ENCODE measurements at regions not wholly inside any gene's neighbourhood (a gene's known extent, or its start where the extent isn't known, plus 50 kb on each side); places are given as distances from the start of the nearest gene placed in this dataset.

GRCh38 chr5:9690751-9691150, 60.6 kb upstream of the TAS2R1 start:
- no peak for DNase-seq (ENCODE audit: low read depth in 2 of 2)

DNA sequence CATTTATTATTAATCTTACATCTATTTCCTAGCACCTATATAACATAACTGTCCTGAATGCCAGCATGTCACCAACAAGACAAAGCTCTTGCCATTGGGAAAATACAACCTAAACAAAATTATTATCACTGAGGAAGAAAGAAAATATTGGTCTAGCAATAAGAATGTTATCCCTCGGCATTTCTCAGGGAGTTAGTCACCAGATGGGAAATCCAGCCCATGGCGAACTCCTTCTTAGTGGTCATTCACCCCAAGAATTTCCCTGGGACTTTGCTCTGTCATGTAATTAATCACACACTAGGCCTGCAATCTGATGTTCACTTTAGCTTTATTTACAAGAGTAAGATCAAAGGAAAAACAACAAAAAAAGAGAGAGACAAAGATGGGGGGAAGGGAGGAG, 56.1 kb upstream of the TAS2R1 start:
- DNase-seq (ENCODE audit: low read depth in 2 of 2): no peak

DNA sequence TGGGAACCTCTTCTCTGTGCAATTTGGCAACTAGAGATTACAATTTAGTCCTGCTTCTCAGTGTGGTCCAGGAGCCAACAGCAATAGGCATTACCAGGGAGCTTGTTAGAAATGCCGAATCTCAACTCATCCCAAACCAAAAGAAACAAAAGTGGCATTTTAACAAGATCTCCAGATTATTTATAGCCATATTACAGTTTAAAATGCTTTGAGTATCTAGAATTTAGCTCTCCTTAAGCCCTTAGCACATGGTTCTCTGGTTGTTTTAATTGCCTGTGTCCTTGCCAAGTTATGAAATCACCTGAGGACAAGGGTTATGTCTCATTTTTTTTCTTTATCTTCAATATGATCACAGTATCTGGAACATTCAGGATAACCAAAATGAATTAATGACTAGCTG, 51.6 kb upstream of the TAS2R1 start:
- no peak for DNase-seq (ENCODE audit: low read depth in 2 of 2)

Data from fibroblast of skin of left quadriceps (primary cell).